ENCODE measurements at regions not wholly inside any gene's neighbourhood (a gene's known extent, or its start where the extent isn't known, plus 50 kb on each side); places are given as distances from the start of the nearest gene placed in this dataset.

GRCh38 chr14:63781686-63782085 is 53.8 kb upstream of the SGPP1 start:
- Histone ChIP-seq H4K20me1 (no peaks in the 10 kb centered on the region; a peak in 1 of 22 replicates), H3K9me3 (replicated peaks in 1 of 11) (no peaks in the 10 kb centered on the region)

GRCh38 chr14:63782683-63783389 is 55.0 kb upstream of the SGPP1 start:
- Histone ChIP-seq H3K4me1 (peaks cover 0 to under 1% (median 0%) of the 10 kb centered on the region in 10 experiments; a peak in 1 of 20 replicates), H3K4me3 (no peak overlapping the region), H3K27me3 (no peaks in the 10 kb centered on the region), H3K9me3 (replicated peaks in 1 of 11) (peaks cover 0 to 10% (median 6%) of the 10 kb centered on the region in 11 experiments; a peak in 18 of 22 replicates), H4K20me1 (no peaks in the 10 kb centered on the region; a peak in 1 of 22 replicates), H3K36me3 (no peaks in the 10 kb centered on the region), H3K27ac (no peak overlapping the region), H3K4me2 (no peak overlapping the region), H3K9ac (no peak overlapping the region)
- no peak for TF ChIP-seq Cebpa-rat (IDR thresholded peaks at IDR 0.05)

More at GRCh38 chr14:63781686-63782085, 53.8 kb upstream of the SGPP1 start:
- Histone ChIP-seq H3K27ac (no peak overlapping the region), H3K27me3 (no peaks in the 10 kb centered on the region), H3K9ac (no peak overlapping the region), H3K4me1 (no peaks in the 10 kb centered on the region), H3K4me3 (no peak overlapping the region), H3K4me2 (no peak overlapping the region), H3K36me3 (no peaks in the 10 kb centered on the region)
- no peak for TF ChIP-seq Cebpa-rat (IDR thresholded peaks at IDR 0.05)

GRCh38 chr14:63788011-63788933 is 60.4 kb upstream of the SGPP1 start:
- H3K27me3 ChIP-seq, result no peaks in the 10 kb centered on the region
- H3K27ac ChIP-seq, result no peak overlapping the region
- H4K20me1 ChIP-seq, result no peaks in the 10 kb centered on the region; a peak in 1 of 22 replicates
- H3K4me1 ChIP-seq, result peaks cover 0 to 16% (median 6%) of the 10 kb centered on the region in 10 experiments; a peak in 13 of 20 replicates
- no peak overlapping the region for H3K4me3 ChIP-seq
- H3K4me2 ChIP-seq, result peak overlapping the region in 3 of 11 experiments; percentile 0 to 19 (median 18); a peak in 1 of 22 replicates
- no peaks in the 10 kb centered on the region for H3K36me3 ChIP-seq
- peaks cover 0 to 14% (median 10%) of the 10 kb centered on the region in 11 experiments; a peak in 18 of 22 replicates for H3K9me3 ChIP-seq (replicated peaks in 1 of 11)
- TF ChIP-seq Cebpa-rat (IDR thresholded peaks at IDR 0.05), result no peak
- no peak overlapping the region for H3K9ac ChIP-seq

DNA sequence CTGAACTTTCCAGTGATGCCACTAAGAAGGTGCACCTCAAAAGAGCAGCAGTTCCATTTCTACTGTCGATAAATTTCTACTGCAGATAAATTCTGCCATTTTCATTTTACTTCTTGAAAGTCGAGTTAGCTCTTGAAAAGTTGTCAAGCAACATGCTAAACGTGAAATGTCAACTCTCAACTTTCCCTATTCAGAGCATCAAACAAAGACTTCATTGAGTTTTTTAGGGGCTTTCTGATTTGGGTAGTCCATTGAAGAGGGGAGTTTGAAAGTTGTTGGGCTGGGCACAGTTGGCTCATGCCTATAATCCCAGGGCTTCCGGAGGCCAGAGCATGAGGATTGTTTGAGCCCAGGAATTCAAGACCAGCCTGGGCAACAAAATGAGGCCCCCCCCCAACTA is 59.4 kb upstream of the SYNE2 start:
- H3K9me3 ChIP-seq (replicated peaks in 1 of 11), result peaks cover 0 to 2% (median 0%) of the 10 kb centered on the region in 11 experiments; a peak in 3 of 22 replicates
- no peak overlapping the region for H3K9ac ChIP-seq
- no peak overlapping the region for H3K4me2 ChIP-seq
- no peak for TF ChIP-seq Cebpa-rat (IDR thresholded peaks at IDR 0.05)
- H3K4me1 ChIP-seq, result peaks cover 0 to 11% (median 6%) of the 10 kb centered on the region in 10 experiments; a peak in 13 of 20 replicates
- no peaks in the 10 kb centered on the region for H4K20me1 ChIP-seq
- no peaks in the 10 kb centered on the region for H3K27me3 ChIP-seq
- no peak overlapping the region for H3K27ac ChIP-seq
- H3K4me3 ChIP-seq, result no peak overlapping the region
- no peaks in the 10 kb centered on the region for H3K36me3 ChIP-seq

DNA sequence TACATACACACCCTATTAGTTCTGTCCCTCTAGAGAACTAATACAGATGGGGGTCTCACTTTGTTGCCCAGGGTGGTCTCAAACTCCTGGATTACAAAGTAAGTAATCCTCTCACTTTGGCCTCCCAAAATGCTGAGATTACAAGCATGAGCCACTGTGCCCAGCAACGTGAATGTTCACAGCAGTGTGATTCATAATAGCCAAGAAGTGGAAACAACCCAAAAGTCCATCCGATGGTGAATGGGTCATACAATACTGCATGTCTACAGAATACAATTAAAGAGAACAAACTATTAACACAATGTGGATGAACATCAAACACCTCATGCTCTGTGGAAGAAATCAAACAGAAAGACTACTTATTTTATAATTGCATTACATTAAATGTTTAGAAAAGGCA is 57.3 kb upstream of the SYNE2 start:
- Histone ChIP-seq H3K4me1 (peaks cover 0 to 6% (median 0%) of the 10 kb centered on the region in 10 experiments; a peak in 6 of 20 replicates), H3K36me3 (no peaks in the 10 kb centered on the region), H3K4me2 (no peak overlapping the region), H3K9ac (no peak overlapping the region), H3K27ac (no peak overlapping the region), H3K9me3 (replicated peaks in 1 of 11) (no peaks in the 10 kb centered on the region), H3K4me3 (no peak overlapping the region), H3K27me3 (no peaks in the 10 kb centered on the region), H4K20me1 (no peaks in the 10 kb centered on the region)
- no peak for TF ChIP-seq Cebpa-rat (IDR thresholded peaks at IDR 0.05)

GRCh38 chr14:63800083-63800482 is 52.7 kb upstream of the SYNE2 start:
- Histone ChIP-seq H4K20me1 (no peaks in the 10 kb centered on the region), H3K4me2 (0 out of 22 replicates have a peak overlapping the region, but pooled peaks of 1 of the 11 experiments have one; percentile 36), H3K27ac (no peak overlapping the region), H3K27me3 (no peaks in the 10 kb centered on the region), H3K4me1 (no peaks in the 10 kb centered on the region), H3K9me3 (replicated peaks in 1 of 11) (peaks cover 0 to 5% (median 0%) of the 10 kb centered on the region in 11 experiments; a peak in 1 of 22 replicates), H3K9ac (peak overlapping the region in 1 of 11 experiments; percentile 36; a peak in 1 of 22 replicates), H3K4me3 (no peak overlapping the region), H3K36me3 (no peaks in the 10 kb centered on the region)
- no peak for TF ChIP-seq Cebpa-rat (IDR thresholded peaks at IDR 0.05)

- Histone ChIP-seq H3K4me1 (no peaks in the 10 kb centered on the region), H3K9me3 (replicated peaks in 1 of 11) (peaks cover 0 to 5% (median 0%) of the 10 kb centered on the region in 11 experiments; a peak in 1 of 22 replicates), H4K20me1 (no peaks in the 10 kb centered on the region), H3K4me2 (no peak overlapping the region), H3K36me3 (no peaks in the 10 kb centered on the region), H3K9ac (no peak overlapping the region), H3K4me3 (no peak overlapping the region), H3K27me3 (no peaks in the 10 kb centered on the region), H3K27ac (no peak overlapping the region)
- TF ChIP-seq Cebpa-rat (IDR thresholded peaks at IDR 0.05), result no peak
Measured at GRCh38 chr14:63800651-63801375, 52.0 kb upstream of the SYNE2 start.
